ENCODE measurements at regions not wholly inside any gene's neighbourhood (a gene's known extent, or its start where the extent isn't known, plus 50 kb on each side); places are given as distances from the start of the nearest gene placed in this dataset.

DNA sequence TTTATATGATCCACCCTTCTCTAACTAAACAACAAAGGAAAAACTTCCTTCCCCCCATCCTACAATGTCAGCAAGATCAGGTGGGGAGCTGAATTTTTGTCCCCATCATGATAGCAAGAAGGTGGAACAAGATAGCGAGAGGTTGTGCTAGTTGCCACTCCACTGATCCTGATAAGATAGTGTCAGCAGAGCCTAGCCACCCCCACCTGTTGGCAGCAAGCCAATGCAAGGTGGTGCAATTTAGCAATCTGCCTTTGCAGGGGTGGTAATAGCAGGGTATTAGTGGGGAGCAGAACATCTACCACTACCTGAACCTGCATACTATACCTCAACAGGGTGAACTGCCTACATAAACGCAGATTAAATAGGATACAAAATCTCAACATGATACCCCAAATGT lies 80.2 kb upstream of the MAMLD1 start:
- Mint-ChIP-seq H3K9me3 (peaks cover 16% of the 10 kb centered on the region), H3K4me1 (no peaks in the 10 kb centered on the region), H3K4me3 (no peak overlapping the region), H3K27me3 (ENCODE audit: low read depth) (no peaks in the 10 kb centered on the region), H3K27ac (ENCODE audit: unreplicated experiment) (no peak overlapping the region), H3K36me3 (ENCODE audit: low read depth) (peaks cover 4% of the 10 kb centered on the region)
- DNase-seq (ENCODE audit: low read depth, low spot score), result no peak
- TF ChIP-seq, protein P1, sequence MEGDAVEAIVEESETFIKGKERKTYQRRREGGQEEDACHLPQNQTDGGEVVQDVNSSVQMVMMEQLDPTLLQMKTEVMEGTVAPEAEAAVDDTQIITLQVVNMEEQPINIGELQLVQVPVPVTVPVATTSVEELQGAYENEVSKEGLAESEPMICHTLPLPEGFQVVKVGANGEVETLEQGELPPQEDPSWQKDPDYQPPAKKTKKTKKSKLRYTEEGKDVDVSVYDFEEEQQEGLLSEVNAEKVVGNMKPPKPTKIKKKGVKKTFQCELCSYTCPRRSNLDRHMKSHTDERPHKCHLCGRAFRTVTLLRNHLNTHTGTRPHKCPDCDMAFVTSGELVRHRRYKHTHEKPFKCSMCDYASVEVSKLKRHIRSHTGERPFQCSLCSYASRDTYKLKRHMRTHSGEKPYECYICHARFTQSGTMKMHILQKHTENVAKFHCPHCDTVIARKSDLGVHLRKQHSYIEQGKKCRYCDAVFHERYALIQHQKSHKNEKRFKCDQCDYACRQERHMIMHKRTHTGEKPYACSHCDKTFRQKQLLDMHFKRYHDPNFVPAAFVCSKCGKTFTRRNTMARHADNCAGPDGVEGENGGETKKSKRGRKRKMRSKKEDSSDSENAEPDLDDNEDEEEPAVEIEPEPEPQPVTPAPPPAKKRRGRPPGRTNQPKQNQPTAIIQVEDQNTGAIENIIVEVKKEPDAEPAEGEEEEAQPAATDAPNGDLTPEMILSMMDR (conservative IDR thresholded peaks at IDR 0.05), result no peak

DNA sequence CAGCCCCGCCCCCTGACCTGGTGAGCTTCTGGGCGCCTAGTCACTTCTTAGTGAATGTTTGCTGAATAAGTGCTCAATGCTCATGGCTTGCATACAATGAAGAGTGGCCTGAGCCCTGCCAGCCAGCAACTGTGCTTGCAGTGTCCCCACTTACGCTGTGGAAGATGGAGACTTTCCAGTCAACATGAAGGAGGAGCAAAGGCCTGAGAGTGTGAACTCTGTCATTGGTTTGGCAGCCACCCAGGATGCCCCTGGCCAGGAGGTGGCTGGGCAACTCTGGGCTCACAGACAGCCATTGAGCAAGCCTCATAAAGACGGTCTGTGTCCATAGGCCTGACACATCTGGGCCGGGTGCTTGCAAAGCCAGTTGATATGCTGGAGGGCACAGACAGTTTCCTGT lies 72.1 kb upstream of the MAMLD1 start:
- peaks cover 2% of the 10 kb centered on the region for H3K36me3 Mint-ChIP-seq (ENCODE audit: low read depth)
- H3K27ac Mint-ChIP-seq (ENCODE audit: unreplicated experiment), result no peak overlapping the region
- TF ChIP-seq, protein P1 (conservative IDR thresholded peaks at IDR 0.05), result no peak
- no peak overlapping the region for H3K4me3 Mint-ChIP-seq
- no peak for DNase-seq (ENCODE audit: low read depth, low spot score)
- peaks cover 22% of the 10 kb centered on the region for H3K9me3 Mint-ChIP-seq
- H3K4me1 Mint-ChIP-seq, result no peaks in the 10 kb centered on the region
- H3K27me3 Mint-ChIP-seq (ENCODE audit: low read depth), result no peaks in the 10 kb centered on the region

- TF ChIP-seq, protein P1 (conservative IDR thresholded peaks at IDR 0.05), result no peak
- peaks cover 16% of the 10 kb centered on the region for H3K9me3 Mint-ChIP-seq
These were observed 69.7 kb upstream of the MAMLD1 start for GRCh38 chrX:150293311-150294013.

GRCh38 chrX:150298841-150299551 lies 64.1 kb upstream of the MAMLD1 start:
- DNase-seq (ENCODE audit: low read depth, low spot score), result no peak
- TF ChIP-seq, protein P1 (conservative IDR thresholded peaks at IDR 0.05), result no peak
- no peak overlapping the region for H3K4me3 Mint-ChIP-seq
- H3K4me1 Mint-ChIP-seq, result no peaks in the 10 kb centered on the region
- no peak overlapping the region for H3K27ac Mint-ChIP-seq (ENCODE audit: unreplicated experiment)
- H3K27me3 Mint-ChIP-seq (ENCODE audit: low read depth), result no peaks in the 10 kb centered on the region
- H3K36me3 Mint-ChIP-seq (ENCODE audit: low read depth), result no peaks in the 10 kb centered on the region
- peaks cover 2% of the 10 kb centered on the region for H3K9me3 Mint-ChIP-seq

More at GRCh38 chrX:150293311-150294013, 69.7 kb upstream of the MAMLD1 start:
- Mint-ChIP-seq H3K27me3 (ENCODE audit: low read depth) (no peaks in the 10 kb centered on the region), H3K36me3 (ENCODE audit: low read depth) (no peaks in the 10 kb centered on the region), H3K4me1 (no peaks in the 10 kb centered on the region), H3K4me3 (no peak overlapping the region), H3K27ac (ENCODE audit: unreplicated experiment) (no peak overlapping the region)
- DNase-seq (ENCODE audit: low read depth, low spot score), result no peak

GRCh38 chrX:150299579-150299978 lies 63.5 kb upstream of the MAMLD1 start:
- DNase-seq (ENCODE audit: low read depth, low spot score), result no peak
- no peak overlapping the region for H3K4me3 Mint-ChIP-seq
- H3K4me1 Mint-ChIP-seq, result no peaks in the 10 kb centered on the region
- no peaks in the 10 kb centered on the region for H3K36me3 Mint-ChIP-seq (ENCODE audit: low read depth)
- no peak overlapping the region for H3K27ac Mint-ChIP-seq (ENCODE audit: unreplicated experiment)
- TF ChIP-seq, protein P1 (conservative IDR thresholded peaks at IDR 0.05), result no peak
- no peaks in the 10 kb centered on the region for H3K27me3 Mint-ChIP-seq (ENCODE audit: low read depth)
- peaks cover 2% of the 10 kb centered on the region for H3K9me3 Mint-ChIP-seq
